SKM-1 (cell line): ENCODE measurements at regions not wholly inside any gene's neighbourhood (a gene's known extent, or its start where the extent isn't known, plus 50 kb on each side); places are given as distances from the start of the nearest gene placed in this dataset.

Experiments
- DNase-seq: peaks from one replicate; lab custom pipeline; 2025; ENCODE audit not compliant: unreplicated experiment; lab: John Stamatoyannopoulos, UW

DNA sequence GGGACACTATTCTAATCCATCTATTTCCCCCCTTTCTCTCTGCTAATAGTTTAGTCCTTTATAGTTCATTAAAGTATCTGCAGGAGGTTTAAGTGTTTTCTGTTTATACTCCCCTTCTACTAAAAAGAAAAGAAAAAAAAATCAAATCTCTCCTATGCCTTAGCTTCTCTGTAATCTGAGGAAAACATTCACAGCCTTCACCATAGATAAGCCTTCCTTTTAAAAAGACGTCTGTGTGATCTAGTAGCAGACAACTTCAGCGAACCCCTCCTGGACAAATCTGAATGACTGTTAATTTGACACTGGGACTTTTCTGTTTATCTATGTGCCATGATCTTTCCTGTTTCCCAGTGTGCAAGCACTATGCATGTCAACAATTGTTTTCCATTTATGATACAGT is 70.4 kb upstream of the CDH19 start:
- no peak for DNase-seq

GRCh38 chr18:66668706-66669105 is 64.8 kb upstream of the CDH19 start:
- DNase-seq, result no peak

DNA sequence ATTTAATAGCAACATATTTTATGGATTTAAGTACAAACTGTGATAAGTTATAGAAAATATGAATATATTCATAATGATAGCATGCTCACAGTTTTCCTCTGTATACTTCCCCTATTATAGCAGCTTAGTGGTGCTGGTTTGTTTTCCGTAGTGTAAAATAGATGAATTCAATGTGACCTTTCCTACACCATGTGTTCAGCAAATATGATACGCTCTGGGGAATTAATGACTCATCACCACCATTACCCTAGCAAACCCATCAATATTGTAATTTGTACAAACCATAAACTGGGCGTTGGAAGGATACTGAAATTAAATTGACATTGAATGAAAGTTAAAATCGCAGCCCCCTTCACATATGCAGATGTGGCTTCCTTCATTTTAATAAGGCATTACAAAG is 58.7 kb upstream of the CDH19 start:
- DNase-seq, result no peak

- no peak for DNase-seq
Observed at GRCh38 chr18:66655407-66655806, 51.5 kb upstream of the CDH19 start.
